Non-pigmented ciliary epithelial cell (primary cell): ENCODE measurements at regions not wholly inside any gene's neighbourhood (a gene's known extent, or its start where the extent isn't known, plus 50 kb on each side); places are given as distances from the start of the nearest gene placed in this dataset.
"Not testable (repeated sequence)": the region's sequence is repeated elsewhere in the genome, so short reads cannot be mapped to it uniquely, and the experiment has no call there.

Experiments used
- DNase-seq: peaks from one replicate; pipeline ENCODE4 v3.0.0-alpha.2; 2010; ENCODE audit warnings: low read depth

DNA sequence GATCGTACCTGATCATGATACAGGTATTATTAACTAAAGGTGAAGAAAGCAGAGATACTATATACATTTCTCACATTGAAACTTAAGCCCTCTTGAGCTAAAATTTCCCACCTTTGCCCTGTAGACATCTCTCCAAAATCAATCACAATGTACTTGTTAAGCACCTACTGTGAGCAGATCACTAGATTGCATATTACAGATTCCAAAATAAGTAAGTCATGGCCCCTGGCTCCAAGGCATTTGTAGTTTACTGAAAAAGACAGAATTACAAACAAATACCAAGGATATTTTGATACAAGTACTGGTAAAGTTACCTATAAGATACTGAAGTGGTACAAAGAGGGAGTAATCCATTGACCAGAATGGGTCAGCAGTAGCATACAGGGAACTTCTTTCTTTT, 455.3 kb downstream of the STK39 start:
- DNase-seq: no peak

DNA sequence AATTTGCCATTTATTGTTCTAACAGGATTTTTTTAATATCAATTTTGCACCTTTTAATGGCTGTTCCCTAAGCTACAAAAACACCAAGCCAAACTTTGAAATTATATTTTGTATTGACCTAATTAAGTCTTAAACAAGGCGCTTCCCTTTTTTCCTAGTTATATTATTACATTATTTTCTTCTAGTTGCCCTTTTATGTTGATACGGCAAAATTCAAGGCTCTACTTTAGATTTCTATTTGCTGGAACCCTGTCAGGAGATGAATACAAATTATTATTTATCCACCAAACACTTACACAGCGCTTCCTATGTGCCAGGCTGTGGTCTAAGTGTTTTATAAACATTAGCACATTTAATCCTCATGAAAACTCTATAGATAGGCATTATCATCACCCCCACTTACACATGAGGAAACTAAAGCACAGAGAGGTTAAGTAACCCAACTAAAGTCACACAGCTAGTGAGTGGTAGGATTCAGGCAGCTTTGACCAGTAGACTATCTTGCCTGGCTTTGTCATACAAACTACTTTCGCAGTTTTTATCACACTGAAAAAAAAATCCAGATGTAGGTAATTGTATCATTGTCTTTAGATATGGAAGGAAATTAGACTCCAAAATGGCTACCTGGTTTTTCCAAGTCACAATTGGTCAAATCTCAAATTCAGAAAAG, 456.5 kb downstream of the STK39 start:
- DNase-seq: no peak

GRCh38 chr2:167790189-167790588, 457.2 kb downstream of the STK39 start:
- DNase-seq: no peak

DNA sequence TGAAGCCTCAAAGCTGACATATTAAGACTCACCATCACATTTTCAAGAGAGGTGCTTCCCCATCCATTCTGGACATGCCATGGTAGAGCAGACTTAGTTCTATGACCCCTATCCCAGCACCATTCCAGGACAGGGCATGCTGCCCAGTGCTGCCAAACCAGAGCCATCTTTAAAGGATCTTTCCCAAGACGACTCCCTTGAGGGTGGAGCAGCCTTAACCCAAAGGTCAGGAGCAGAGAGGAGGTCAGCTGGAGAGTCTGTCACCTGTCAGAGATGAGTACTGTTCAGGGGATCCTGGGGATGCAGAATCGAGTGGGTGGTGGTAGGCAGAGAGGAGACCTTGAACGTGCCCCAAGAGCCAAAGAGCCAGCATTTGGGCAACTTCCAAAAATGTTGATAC, 459.8 kb downstream of the STK39 start:
- no peak for DNase-seq

DNA sequence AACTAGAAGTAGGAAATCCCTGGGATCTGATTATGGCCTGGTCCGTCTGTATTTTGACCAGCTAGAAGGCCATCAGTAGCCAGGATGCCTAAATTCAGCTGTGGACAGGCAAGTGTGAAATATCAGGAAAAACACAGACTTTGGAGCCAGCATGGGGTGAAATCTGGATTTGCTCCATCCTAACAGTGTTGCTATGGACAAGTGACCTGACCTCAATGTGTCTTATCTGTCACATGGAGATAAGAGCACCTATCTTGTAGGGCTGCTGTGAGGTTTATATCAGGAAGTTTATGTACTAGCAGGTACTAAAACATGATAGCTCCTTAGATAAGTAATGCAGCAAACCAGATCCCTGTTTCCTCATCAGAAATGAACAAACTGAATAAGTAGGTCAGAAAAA, 460.4 kb downstream of the STK39 start:
- DNase-seq: no peak

DNA sequence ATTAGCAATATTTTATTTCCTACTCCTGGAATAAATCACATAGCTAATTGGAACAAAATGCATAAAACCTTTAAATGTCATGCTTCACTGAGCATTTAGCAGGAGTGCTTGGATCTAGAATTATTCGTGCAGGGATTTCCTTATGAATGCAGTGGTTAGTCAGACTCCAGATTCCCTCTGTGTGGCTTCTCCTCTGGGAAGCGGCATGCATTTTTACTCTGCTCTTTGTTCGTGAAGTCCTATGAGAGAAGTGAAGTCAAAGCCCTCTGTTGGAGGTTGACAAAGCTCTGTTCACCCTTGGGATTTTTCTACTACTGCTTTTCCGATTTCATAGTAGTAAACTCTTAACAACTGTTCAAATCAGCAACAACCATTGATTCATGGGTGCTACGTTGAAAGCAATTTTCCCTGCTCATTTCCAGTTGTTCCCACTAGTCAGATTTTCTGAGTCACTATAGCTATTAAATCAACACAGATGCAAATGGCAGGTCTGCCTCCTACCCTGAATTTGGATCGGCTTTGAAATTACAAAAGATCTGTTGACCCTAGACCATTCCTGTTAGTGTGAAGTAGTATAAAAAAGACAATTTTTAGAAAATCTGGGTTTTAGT, 461.7 kb downstream of the STK39 start:
- DNase-seq: no peak

- peak; percentile 24 for DNase-seq
Measured at GRCh38 chr2:167784084-167784425, 463.3 kb downstream of the STK39 start.

DNA sequence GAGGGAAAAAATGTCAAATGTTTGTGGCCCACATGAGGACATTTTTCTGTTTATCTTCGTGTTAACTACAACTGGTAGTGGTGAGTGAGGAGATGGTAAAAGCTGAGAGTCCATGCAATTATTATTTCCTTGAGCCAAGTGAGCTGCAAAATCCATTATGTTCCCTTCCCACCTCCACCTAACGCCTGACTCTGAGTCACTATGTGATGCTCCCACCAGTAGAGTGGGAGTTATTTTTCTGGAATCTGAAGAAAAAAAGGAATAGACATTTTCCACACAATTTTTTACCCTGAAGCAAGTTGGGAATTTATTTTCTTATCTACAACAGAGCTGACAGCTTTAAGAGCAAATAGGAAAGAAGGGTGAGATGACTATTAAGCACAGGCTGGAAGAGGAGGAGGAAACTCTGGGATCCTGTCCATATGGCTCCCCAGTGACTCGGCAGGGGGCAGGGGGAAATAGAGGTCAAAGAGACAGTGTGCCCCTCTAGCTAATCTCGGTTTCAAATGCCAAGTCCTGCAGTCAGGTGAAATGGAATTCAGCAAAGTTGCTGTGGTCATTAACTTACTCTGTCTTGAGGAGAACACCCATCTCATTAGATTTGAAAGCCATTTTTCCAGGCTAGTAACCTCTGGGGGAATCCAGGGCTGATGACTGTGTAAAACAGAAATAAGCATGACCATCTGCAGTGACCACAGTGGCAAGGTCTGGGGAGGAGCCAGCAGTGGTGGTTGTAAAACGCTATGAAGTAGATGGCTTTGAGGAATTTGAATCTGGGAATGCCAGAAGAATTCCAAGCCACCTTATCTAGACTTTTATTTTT, 463.9 kb downstream of the STK39 start:
- DNase-seq: peak; percentile 36

DNA sequence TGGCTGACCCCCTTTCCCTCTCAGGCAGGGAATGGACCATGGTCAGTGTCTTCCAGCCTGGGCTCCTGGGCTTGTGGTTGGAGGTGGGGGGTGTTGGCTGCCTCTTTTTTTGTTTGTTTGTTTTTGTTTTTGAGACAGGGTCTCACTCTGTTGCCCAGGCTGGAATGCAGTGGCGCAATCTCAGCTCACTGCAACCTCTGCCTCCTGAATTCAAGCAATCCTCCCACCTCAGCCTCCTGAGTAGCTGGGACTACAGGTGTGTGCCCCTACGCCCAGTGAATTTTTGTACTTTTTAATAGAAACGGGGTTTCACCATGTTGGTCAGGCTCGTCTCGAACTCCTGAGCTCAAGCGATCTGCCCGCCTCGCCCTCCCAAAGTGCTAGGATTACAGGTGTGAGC, 465.8 kb downstream of the STK39 start:
- not testable (repeated sequence) for DNase-seq

DNA sequence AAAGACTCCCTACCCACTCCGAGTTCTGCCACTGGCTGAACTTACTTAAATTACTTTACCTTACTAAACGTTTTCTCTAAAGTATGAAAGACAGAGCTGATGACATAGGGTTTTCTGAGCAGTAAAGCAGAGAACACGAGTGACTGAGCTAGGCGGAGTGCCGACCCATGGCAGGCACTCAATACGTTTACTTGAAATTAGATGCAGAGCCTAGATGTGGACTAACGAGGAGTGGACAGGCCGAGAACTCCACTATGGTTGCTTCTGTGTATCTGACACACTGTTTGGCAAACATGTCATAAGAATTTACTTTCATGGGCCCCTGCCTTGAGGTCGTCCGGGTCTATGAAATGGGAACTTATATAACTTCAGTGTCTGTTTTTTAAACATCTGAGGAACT, 471.0 kb downstream of the STK39 start:
- DNase-seq: no peak

GRCh38 chr2:167771628-167772027, 475.8 kb downstream of the STK39 start:
- no peak for DNase-seq

GRCh38 chr2:167769020-167769419, 478.4 kb downstream of the STK39 start:
- DNase-seq: no peak

- DNase-seq: no peak
Measured at GRCh38 chr2:167767830-167768229, 479.6 kb downstream of the STK39 start.

GRCh38 chr2:167764772-167765341, 482.5 kb downstream of the STK39 start:
- no peak for DNase-seq

GRCh38 chr2:167761465-167762136, 485.8 kb downstream of the STK39 start:
- DNase-seq: no peak

GRCh38 chr2:167759531-167759930, 487.9 kb downstream of the STK39 start:
- no peak for DNase-seq

- DNase-seq: no peak
Measured at GRCh38 chr2:167758292-167758691, 489.1 kb downstream of the STK39 start.

DNA sequence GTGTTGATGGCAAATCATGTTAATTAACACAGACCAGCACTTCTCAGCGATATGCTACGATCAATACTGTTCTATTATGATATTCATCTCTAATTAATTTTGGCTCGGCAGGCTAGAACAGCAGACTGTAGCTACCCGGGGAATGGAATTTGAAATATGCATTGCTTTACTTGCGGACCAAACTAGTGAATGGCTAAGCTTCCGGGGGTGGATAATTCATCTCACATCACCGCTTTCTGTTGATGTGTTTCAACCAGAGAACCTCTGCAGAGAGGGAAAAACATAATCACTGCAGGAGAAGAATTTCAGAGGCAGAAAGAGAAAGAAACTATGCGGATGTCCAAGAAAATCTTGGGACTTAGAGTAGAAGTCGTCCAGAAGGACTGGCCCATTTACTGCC, 490.9 kb downstream of the STK39 start:
- DNase-seq: peak; percentile 52

- DNase-seq: no peak
Measured at GRCh38 chr2:167753142-167753541, 494.3 kb downstream of the STK39 start.

DNA sequence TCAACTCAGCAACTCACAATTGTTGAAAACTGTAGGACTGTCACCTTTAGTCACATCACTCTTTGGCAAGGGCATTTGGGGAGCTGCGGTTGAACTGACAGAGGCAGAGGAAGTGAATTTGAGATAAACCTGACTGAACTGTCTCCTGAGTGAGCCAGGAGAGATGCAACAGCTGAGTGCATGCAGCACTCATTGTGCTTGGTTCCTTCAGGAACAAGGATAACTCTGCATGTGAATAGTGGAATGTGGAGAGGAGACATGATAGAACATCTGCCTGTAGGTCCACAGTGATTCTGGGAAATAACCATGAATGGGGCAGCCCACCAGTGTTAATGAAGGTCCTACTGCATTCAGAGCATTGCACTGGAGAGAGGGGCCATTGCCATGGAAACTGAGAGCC, 494.7 kb downstream of the STK39 start:
- DNase-seq: no peak

GRCh38 chr2:167750675-167751074, 496.7 kb downstream of the STK39 start:
- DNase-seq: no peak

- no peak for DNase-seq
Measured at GRCh38 chr2:167749660-167750059, 497.7 kb downstream of the STK39 start.
